HG02588 (cell line): ENCODE measurements at regions not wholly inside any gene's neighbourhood (a gene's known extent, or its start where the extent isn't known, plus 50 kb on each side); places are given as distances from the start of the nearest gene placed in this dataset.
"Not testable (repeated sequence)": the region's sequence is repeated elsewhere in the genome, so short reads cannot be mapped to it uniquely, and the experiment has no call there.

Experiments used
- ATAC-seq: cut with Tn5 transposase; IDR thresholded peaks from one replicate; pipeline ENCODE4 v1.9.1; 2021; ENCODE audit warnings: mild to moderate bottlenecking, moderate library complexity; ENCODE audit not compliant: unreplicated experiment

DNA sequence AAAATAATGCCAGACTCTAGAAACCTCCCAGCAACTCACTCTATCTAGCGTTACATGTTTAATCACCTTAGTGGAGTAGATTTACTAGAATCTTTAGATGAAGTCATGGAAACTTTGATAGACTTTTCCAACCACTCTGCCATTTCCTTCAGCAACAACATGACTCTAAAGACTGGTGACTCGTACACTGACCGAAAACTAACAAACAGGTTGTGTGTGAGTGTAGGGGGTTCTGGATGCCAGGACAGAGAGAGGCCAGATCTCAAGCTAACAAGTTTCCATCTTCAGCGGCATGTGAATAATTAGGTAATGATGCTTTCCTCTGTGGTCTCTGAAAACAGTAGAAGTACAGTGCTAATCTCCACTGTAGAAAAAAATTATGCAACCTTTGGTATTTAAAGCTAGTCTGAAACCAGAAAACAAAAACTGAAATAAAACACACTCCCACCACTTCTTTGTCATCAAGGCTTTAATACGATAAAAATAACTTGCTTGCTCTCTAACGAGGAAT is 286.4 kb downstream of the PRDM5 start:
- ATAC-seq: no peak

DNA sequence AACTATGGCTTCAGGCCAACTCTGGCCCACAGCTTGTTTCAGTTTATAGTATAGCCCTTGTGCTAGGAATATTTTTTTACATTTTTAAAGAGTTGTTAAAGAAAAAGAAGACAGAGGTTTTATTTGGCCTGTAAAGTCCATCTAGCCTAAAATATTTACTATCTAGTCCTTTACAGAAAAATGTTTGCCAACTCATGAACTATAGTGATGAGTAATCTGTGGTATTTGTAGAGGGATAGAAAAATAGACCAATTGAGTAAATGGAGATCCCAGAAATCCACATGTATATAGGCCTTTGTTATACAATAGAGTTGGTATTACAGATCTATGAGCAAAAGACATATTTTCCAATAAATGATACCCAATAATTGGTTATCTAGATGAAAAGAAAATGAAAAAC is 288.7 kb downstream of the PRDM5 start:
- ATAC-seq: no peak

DNA sequence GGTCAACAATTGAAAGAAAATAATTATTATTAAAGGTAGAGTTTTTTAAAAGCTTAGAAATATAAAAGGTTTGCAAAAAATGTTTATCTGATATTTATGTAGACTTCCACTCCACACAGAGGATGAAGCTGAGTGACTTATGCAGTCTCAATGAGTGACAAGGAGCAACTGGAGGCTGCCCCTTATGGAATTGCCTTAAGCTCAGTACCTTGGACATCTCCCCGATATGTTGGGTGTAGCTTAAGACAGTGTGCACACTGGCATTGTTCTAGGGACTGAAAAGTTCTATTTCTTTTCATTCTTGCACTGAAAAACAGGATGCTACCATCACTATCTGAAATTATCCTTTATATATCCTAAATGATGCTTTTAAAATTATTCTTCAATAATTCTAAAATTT is 292.1 kb downstream of the PRDM5 start:
- no peak for ATAC-seq

DNA sequence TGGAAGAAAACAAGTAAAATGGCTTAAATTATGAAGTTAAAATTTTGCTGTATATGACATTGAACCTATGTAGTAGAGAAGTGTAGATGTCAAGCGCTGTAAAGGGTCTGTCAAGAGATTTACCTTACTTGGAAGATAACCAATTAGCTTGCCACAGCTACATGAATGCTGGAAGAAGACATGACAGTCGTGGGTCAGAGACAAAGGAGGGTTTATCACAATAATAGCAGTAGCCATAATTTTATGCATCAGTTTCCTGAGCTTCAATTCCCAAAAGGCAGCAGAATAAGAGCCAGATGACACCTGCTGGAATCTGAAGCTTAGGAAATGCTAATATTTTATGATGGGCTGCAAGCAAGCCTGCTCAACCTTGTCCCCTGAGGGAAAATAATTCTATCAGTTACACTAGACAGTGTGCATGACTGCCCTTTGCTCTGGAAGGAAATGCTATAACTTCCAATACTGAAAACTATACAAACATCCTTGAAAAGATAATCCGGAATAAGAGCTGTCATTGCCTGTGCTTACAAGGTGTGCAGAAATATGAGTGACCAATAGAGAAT is 292.9 kb downstream of the PRDM5 start:
- no peak for ATAC-seq

DNA sequence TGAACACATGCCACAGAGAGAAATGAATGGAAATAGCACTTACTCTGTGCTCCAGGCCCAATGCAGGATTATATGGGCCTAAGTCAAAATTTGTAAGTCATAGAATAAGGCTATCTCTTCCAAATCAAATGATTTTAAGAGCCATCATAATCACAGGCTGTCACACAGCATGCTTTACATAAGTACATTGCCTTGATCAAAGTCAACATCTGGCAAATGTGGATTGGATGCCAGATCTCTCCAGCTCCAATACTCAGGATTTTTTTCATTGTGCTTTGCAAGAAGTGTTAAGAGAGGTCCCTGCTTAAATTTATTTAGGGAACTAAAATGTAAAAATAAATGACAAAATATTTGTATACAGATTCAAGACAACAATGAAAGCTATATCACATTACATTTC is 299.9 kb downstream of the PRDM5 start:
- ATAC-seq: no peak

DNA sequence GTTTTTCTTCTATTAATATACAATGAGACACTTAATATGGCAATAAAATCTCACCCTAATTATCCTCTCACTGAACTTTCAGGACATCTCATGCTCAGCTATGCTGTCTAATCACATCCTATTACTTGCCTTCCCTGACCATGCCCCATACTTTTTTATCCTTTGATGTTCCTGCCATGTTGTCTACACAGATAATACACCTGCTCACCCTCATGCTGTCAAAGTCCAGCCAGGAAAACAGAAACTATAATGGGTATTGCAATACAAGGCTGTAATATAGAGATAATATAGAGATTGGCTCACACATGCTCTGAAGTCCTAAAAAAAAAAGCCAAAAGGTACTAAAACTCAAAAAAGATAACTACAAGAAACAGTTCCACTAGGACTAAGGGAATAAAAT is 305.4 kb downstream of the PRDM5 start:
- ATAC-seq: no peak

DNA sequence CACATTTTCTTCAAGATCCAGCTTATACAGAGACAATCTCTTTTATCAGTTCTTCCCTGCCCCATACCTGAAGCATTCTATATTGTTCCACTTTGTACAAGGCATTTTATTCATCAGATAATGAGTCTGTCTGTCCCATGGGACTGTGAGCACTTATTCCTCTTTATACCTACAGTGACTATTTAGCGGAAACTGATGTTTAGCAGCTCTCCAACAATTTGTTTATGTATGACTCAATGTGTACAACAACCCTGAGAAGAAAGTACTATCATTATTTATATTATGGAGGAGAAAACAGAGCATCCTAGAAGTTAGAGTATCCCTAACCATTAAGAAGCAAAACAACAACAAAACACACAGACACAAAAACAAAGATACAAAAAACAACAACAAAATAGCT is 306.5 kb downstream of the PRDM5 start:
- ATAC-seq: no peak

DNA sequence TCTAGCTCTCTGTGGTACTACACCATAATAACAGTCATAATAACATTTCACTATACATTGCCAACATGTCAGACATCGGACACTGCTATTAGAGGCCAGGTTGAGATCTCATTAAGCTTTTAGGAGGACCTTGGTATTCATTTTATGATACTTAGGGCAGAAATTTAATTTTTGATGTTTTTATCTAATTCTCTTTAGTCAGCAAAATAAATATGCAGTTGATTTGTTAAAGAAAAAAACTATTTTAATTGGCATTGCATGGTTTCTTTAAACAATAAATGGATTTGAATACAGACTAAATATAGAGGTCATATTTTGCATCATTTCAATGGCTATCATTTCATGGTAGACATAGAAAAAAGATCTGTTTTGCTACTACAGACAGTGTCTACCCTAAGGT is 308.7 kb downstream of the PRDM5 start:
- ATAC-seq: no peak

DNA sequence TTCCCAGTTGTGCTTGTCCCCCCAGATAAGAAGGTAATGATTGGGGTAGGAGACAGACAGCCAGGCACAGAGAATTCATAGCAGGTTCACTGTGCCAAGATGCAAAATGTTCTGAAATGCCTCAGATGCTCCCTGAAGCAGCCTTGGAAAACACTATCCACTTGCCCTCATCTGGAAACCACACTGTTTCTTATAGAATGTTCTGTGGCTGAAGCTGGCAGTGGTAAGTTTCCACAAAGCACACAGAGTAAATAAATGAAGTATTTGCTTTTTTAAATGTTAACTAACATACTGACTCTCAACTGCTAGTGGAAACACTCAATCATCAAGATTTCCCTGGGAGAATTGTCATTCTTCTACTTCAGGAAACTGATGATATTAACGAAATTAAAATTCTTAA is 311.4 kb downstream of the PRDM5 start:
- no peak for ATAC-seq

DNA sequence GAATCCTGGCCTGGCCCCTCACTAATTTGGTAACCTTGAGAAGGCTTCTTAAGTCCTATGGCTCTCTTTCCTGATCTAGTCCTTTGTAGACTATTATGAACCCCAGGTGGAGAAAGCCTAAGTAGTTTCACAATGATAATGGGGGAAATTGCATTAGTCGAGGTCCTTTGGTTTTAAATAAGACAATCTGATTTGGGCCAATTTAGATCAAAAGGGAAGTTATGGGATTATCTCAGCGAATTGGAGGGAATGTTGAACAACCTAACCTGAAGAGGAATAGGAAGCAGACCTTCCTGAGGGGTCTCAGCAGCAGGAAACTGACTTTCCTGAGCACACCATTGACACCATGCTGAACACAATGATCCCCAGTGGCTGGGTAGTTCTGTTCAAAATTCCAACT is 331.5 kb downstream of the PRDM5 start:
- no peak for ATAC-seq

DNA sequence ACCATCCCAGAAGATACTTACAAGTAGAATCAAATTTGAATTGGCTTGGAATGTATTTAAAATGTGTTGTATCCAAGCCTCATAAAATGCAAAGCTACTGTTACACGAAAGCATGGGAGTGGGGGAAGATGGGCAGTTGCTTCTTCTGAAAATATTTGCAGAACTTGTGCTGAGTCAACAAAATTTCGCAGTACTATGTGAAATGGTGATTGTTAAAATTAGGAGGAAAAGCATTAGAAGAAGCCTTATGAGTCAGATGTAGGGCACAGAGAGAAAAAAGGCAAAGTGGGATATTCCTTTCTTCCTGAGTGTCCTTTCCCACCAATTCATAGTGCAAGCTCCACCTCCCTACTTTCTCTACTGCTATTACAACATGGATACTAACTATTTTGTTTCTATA is 332.7 kb downstream of the PRDM5 start:
- ATAC-seq: no peak

DNA sequence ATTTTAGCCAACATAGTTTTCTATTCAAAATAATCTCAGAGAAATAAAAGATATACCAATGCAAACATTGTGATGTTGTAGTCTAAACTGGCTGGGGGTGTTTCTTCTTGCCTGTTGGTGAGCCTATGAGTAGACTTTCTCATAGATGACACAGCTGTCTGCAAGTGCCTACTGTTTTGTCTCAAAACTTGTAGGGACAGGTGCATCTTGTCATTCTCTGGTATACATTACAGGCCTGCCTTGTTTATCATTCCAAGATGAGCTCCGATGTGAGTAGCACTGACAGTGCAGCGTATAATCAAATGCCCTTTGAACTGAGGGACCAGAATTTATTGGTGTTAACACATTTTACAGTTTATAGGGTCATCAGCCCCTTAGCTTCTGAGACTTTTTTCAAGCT is 353.8 kb downstream of the PRDM5 start:
- no peak for ATAC-seq

DNA sequence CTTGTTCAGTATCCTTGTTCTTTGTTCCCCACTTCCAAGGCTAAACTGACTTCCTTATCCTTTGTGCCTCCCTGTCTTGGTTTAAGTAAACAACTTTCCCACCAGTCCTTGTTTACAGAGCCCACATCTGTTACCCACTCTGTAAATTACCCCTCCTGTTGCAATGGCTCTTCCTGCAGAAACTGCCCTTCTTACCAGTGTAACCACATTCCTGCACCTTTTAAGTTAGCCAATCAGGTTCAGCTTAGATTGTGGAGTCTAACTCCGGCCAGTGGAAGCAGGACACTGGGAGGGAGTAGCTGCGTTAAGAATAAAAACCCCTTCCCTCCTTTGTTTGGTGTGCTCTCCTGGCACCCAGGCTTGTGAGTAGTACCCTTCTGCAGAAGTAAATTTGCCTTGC is 360.9 kb downstream of the PRDM5 start:
- no peak for ATAC-seq

DNA sequence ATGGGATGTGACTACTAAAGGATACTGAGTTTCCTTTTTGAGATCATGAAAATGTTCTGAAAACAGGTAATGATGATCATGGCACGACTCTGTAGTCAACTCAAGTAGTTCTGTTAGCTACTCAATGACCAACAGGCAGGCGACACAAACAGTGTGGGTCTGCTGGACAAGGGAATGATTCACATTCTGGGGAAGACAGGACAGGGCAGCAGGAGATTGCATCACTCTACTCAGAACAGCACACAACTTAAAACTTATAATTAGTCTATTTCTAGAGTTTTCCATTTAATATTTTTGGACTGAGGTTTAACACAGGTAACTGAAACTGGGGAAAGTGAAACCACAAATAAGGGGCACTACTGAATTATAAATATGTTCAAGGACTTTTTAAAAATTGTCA is 365.2 kb downstream of the PRDM5 start:
- ATAC-seq: no peak

DNA sequence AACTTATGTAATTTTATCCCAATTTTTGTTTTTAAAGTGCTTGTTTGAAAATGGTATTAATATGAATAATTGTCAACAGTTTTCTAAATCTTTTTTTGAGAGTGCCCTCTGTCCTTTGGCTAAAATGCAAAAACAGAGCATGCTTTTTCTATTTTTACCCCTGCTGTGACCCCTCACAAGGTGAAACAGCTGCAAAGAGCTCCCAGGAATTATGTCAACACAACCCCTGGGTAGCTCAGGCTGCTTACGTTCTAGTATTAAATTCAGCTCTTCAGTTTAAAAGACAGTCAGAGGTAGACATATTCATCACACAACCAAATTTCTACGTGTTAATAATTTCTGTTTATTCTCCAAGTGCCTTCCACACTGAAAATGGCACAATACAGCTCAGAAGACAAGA is 367.5 kb downstream of the PRDM5 start:
- ATAC-seq: no peak

DNA sequence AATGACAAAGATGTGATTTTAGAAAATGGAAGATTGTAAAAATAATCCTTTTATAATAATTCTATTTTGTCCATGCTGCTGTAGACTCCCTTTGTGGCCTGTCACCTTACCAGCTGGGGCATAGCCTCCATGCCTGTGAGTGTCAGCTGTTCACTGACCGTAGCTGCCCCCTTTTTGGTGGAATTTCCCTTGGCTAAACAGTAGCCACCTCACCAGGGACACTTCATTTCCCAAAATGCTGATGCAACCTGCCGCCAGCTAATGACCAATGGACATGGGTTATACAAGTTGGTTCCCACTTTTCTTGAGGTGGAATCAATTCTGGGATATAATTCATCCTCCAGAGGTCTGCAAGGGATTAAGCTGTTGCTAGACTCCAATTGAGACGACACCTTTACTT is 368.4 kb downstream of the PRDM5 start:
- no peak for ATAC-seq

DNA sequence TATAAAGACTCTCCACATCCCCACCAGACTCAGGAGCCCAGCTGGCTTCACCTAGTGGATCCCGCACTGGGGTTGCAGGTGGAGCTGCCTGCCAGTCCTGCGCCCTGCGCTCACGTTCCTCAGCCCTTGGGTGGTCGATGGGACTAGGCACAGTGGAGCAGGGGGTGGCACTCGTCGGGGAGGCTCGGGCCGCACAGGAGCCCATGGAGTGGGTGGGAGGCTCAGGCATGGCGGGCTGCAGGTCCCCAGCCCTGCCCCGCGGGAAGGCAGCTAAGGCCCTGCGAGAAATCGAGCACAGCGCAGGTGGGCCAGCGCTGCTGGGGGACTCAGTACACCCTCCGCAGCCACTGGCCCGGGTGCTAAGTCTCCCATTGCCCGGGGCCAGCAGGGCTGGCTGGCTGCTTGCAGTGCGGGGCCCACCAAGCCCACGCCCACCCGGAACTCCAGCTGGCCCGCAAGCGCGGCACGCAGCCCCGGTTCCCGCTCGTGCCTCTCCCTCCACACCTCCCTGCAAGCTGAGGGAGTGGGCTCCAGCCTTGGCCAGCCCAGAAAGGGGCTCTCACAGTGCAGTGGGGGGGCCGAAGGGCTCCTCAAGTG is 371.8 kb downstream of the PRDM5 start:
- not testable (repeated sequence) for ATAC-seq

DNA sequence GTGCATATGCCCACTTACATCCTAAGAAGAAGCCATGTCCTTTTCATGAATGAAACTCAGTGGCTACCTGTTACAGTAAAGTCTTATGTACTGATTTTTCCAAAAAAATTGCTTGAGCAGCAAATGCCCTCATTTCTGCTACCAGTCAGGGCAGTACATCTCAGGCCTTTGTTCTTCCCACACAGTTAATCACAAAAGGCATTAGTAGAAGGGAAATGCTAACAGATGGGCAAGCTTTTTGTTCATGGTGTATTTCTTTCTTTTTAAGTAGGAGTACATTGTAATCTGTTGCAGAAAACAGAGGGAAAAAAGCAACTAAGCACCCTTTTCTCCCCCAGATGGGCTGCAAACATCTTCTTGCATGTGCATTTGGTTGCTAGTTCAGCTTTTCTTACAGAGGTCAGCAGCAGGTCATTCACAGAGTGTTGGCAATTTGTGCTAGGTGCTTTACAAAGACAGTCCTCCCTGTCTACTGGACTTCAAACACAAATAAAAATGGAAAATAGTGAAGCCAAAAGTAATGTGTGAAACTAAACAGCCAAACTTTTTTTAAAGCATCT is 373.4 kb downstream of the PRDM5 start:
- ATAC-seq: no peak

DNA sequence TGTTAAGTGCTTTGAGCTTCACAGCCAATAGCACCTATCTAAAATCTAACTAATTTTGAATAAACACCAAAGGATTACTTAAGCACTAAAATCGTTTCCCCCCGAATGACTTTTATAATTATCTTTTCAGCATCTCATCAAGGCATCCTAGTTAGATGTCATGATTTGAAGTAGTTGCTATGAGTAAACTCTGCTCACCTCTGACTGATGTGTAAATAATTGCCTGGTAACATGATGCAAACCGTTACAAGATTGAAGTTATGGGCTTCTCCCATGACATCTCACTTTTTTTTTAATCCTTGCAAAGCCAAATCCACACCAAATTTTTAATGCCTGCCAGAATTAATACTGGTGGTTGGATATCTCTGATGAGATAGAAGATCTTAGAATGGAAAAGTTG is 377.1 kb downstream of the PRDM5 start:
- no peak for ATAC-seq

DNA sequence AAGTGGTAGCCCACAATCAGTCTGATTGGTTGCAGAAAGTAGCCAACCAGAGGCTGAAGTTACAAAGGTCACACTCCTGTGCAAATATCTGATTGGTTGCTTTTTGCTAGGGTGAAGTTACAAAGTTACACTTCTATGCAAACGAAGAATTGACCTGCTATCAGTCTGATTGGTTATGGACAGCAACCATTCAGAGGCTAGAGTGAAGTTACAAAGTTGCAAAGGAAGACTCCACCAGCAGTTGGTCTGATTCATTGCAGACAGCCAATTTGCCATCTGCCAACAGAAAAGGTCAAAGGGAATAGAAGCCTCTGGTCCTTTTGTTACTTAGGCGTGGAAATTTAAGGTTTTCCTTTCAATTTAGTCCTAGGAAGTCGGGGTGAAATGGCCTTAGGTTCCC is 377.7 kb downstream of the PRDM5 start:
- no peak for ATAC-seq

DNA sequence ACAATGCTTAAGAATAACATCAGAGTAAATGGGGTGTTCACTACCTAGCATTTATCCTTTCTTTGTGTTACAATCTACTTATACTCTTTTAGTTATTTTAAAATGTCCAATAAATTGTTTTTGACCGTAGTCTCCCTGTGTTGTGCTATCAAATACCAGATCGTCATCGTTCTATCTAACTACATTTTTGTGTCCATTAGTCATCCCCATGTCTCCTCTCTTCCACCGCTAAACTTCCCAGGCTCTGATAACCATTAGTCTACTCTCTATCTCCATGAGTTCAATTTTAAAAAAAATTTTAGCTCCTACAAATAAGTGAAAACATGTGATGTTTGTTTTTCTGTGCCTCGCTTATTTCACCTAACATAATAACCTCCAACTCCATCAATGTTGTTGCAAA is 381.9 kb downstream of the PRDM5 start:
- ATAC-seq: no peak

DNA sequence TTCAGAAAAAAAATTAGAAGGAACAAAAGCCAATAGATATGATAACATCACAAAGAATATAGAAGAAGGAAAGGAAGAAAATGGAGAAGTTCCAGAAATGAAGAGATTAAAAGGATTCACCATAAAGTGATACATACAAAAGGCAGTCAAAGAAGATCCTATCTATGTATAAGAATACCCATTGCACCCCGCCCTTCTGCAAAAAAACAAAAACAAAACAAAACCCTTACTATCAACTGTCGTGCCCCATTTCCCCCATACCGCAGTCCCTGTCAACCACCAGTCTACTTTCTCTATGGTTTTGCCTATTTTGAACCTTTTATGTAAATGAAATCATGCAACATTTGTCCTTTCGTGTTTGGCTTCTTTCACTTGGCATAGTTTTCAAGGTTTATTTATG is 385.6 kb downstream of the PRDM5 start:
- no peak for ATAC-seq

DNA sequence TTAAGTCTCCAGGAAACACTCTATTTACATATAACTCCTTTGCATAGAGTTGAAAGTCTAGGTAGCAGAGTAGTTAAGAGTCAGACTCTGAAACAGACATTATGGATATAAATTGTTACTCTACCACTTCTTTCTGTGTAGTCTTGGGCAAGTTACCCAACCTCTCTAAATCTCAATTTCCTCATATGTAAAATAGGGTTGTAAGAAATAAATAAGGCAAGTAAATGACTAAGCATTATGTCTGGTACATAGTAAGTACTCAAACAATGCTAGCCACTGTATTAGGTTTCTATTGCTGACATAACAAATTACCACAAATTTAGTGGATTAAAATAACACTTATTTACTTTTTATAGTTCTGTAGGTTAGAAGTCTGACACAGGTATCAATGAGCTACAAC is 394.1 kb downstream of the PRDM5 start:
- ATAC-seq: no peak
